BLaER1 treated with 17β-estradiol and CSF1 and Interleukin-3, amounts not matched to agents 10 nM and 100 nM (cell line): ENCODE measurements at regions not wholly inside any gene's neighbourhood (a gene's known extent, or its start where the extent isn't known, plus 50 kb on each side); places are given as distances from the start of the nearest gene placed in this dataset.

ENCODE experiments used
- H3K27ac ChIP-seq, 11 experiments: shearing (Covaris generic); formaldehyde crosslinking; 2 replicates each; pipeline ENCODE4 v1.8.1; 2022
- H3K27me3 ChIP-seq, 11 experiments: shearing (Covaris generic); formaldehyde crosslinking; 2 replicates each; pipeline ENCODE4 v1.8.1; 2022
- H3K36me3 ChIP-seq, 11 experiments: shearing (Covaris generic); formaldehyde crosslinking; 2 replicates each; pipeline ENCODE4 v1.8.1; 2022
- H3K4me1 ChIP-seq, 10 experiments: shearing (Covaris generic); formaldehyde crosslinking; 2 replicates each; pipeline ENCODE4 v1.8.1; 2022
- H3K4me2 ChIP-seq, 11 experiments: shearing (Covaris generic); formaldehyde crosslinking; 2 replicates each; pipeline ENCODE4 v1.8.1; 2022
- H3K4me3 ChIP-seq, 10 experiments: shearing (Covaris generic); formaldehyde crosslinking; 2 replicates each; pipeline ENCODE4 v1.8.1; 2022
- H3K9ac ChIP-seq, 11 experiments: shearing (Covaris generic); formaldehyde crosslinking; 2 replicates each; pipeline ENCODE4 v1.8.1; 2022
- H3K9me3 ChIP-seq, 11 experiments: shearing (Covaris generic); formaldehyde crosslinking; replicated peaks in 1 of 11; 2 replicates each; pipeline ENCODE4 v1.8.1; 2022
- H4K20me1 ChIP-seq, 11 experiments: shearing (Covaris generic); formaldehyde crosslinking; 2 replicates each; pipeline ENCODE4 v1.8.1; 2022
- Cebpa-rat ChIP-seq, 11 experiments: shearing (Covaris generic); IDR thresholded peaks; 2 replicates each; pipeline ENCODE4 v1.8.1; 2022

DNA sequence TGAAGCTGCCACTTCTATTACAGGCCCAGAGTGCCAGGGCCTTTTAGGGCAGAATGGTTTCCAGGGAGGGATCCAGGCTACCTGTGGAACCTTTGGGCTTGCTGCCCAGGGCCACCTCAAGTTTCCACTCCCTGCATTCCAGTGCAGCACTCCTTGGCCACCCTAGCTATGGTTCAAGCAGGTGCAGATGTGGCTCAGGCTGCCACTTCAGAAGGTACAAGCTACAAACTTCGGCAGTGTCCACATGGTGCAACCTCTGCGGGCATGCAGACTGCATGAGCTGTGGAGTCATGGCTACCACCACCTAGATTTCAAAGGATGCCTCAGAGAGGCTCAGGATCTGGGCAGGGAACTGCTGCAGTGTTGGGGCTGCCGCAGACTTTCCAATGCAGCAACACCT lies 248.1 kb upstream of the UBE2E3 start:
- Histone ChIP-seq H3K36me3 (no peaks in the 10 kb centered on the region), H3K9ac (no peak overlapping the region), H4K20me1 (no peaks in the 10 kb centered on the region), H3K4me3 (no peak overlapping the region), H3K27me3 (no peaks in the 10 kb centered on the region), H3K4me1 (no peaks in the 10 kb centered on the region), H3K9me3 (no peaks in the 10 kb centered on the region), H3K4me2 (no peak overlapping the region), H3K27ac (no peak overlapping the region)
- TF ChIP-seq Cebpa-rat (IDR thresholded peaks at IDR 0.05): no peak

DNA sequence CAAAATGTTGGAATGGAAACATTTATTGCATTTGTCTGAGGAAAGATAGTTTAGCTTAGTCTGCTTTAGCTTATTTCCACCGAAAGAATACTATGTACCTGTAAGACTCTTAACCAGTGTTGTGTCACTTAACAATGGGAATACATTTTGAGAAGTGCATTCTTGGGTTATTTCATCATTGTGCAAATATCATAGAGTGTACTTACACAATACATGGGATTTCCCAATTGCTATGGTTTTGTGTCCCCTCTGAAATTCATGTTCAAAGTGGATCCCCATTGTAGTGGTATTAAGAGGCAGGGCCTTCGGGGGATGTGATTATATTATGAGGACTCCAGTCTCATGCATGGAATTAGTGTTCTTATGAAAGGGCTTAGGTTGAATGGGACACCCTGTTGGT lies 249.4 kb upstream of the UBE2E3 start:
- no peak overlapping the region for H3K4me2 ChIP-seq
- no peaks in the 10 kb centered on the region for H3K9me3 ChIP-seq
- H3K9ac ChIP-seq: no peak overlapping the region
- H3K36me3 ChIP-seq: no peaks in the 10 kb centered on the region
- H3K27ac ChIP-seq: no peak overlapping the region
- no peak for TF ChIP-seq Cebpa-rat (IDR thresholded peaks at IDR 0.05)
- no peaks in the 10 kb centered on the region for H4K20me1 ChIP-seq
- H3K27me3 ChIP-seq: no peaks in the 10 kb centered on the region
- H3K4me3 ChIP-seq: no peak overlapping the region
- no peaks in the 10 kb centered on the region for H3K4me1 ChIP-seq

GRCh38 chr2:180728928-180729559 lies 251.4 kb upstream of the UBE2E3 start:
- TF ChIP-seq Cebpa-rat (IDR thresholded peaks at IDR 0.05): no peak
- no peaks in the 10 kb centered on the region for H3K9me3 ChIP-seq

DNA sequence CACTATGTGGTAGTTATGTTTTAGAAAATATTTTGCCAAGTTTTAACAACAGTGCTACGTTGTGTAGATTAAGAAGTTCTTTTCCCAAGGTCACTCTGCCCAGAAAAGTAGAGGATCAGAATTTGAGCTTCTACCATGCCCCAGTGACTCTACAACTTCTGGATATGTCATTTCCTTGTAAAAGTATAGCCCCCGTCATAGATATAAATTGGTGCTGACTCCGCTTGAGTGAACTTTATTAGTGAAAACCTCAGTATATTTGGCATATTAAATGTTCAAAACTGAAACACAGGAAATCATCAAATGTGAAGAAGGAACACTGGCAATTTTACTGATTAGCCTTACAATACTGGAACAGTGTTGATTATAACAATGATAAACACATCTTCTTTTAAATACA lies 256.7 kb upstream of the UBE2E3 start:
- H3K27ac ChIP-seq: no peak overlapping the region
- no peaks in the 10 kb centered on the region for H3K9me3 ChIP-seq
- no peaks in the 10 kb centered on the region for H3K4me1 ChIP-seq
- H4K20me1 ChIP-seq: no peaks in the 10 kb centered on the region
- no peak overlapping the region for H3K9ac ChIP-seq
- no peaks in the 10 kb centered on the region for H3K36me3 ChIP-seq
- H3K27me3 ChIP-seq: no peaks in the 10 kb centered on the region
- TF ChIP-seq Cebpa-rat (IDR thresholded peaks at IDR 0.05): no peak
- H3K4me3 ChIP-seq: no peak overlapping the region
- H3K4me2 ChIP-seq: no peak overlapping the region

More at GRCh38 chr2:180728928-180729559, 251.4 kb upstream of the UBE2E3 start:
- H3K9ac ChIP-seq: no peak overlapping the region
- no peak overlapping the region for H3K4me3 ChIP-seq
- no peak overlapping the region for H3K27ac ChIP-seq
- H3K27me3 ChIP-seq: no peaks in the 10 kb centered on the region
- H3K36me3 ChIP-seq: no peaks in the 10 kb centered on the region
- H3K4me1 ChIP-seq: no peaks in the 10 kb centered on the region
- H4K20me1 ChIP-seq: no peaks in the 10 kb centered on the region
- H3K4me2 ChIP-seq: no peak overlapping the region

GRCh38 chr2:180722551-180723239 lies 257.7 kb upstream of the UBE2E3 start:
- H4K20me1 ChIP-seq: no peaks in the 10 kb centered on the region
- no peaks in the 10 kb centered on the region for H3K4me1 ChIP-seq
- no peak overlapping the region for H3K9ac ChIP-seq
- no peak for TF ChIP-seq Cebpa-rat (IDR thresholded peaks at IDR 0.05)
- H3K36me3 ChIP-seq: no peaks in the 10 kb centered on the region
- no peak overlapping the region for H3K27ac ChIP-seq
- no peak overlapping the region for H3K4me3 ChIP-seq
- no peaks in the 10 kb centered on the region for H3K9me3 ChIP-seq
- H3K4me2 ChIP-seq: no peak overlapping the region
- no peaks in the 10 kb centered on the region for H3K27me3 ChIP-seq

GRCh38 chr2:180720829-180721228 lies 259.6 kb upstream of the UBE2E3 start:
- Histone ChIP-seq H4K20me1 (no peaks in the 10 kb centered on the region), H3K36me3 (no peaks in the 10 kb centered on the region), H3K9ac (no peak overlapping the region), H3K27ac (no peak overlapping the region), H3K27me3 (no peaks in the 10 kb centered on the region), H3K9me3 (peaks cover 0 to 7% (median 0%) of the 10 kb centered on the region in 11 experiments; a peak in 1 of 22 replicates), H3K4me3 (no peak overlapping the region), H3K4me2 (no peak overlapping the region), H3K4me1 (no peaks in the 10 kb centered on the region)
- no peak for TF ChIP-seq Cebpa-rat (IDR thresholded peaks at IDR 0.05)

DNA sequence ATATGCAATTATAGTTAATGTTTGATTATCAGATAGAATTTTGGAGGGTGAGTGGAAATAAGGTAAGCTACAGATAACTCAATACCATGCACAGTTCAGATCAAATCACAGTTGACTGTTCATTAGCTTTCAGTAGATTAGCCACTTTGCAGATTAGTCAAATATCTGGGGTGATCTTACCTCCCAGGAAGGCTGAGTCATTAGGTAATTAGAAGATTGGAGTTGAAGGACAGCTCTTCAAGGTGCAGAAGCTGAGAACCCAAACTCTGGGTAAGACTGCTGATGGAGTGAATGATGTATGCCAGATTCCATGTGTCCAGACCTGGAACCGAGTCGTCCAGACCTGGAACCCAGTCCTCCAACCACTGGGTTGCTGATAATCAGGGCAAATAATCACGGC lies 262.8 kb upstream of the UBE2E3 start:
- Histone ChIP-seq H3K4me1 (no peaks in the 10 kb centered on the region), H3K9ac (no peak overlapping the region), H3K9me3 (peaks cover 0 to 16% (median 8%) of the 10 kb centered on the region in 11 experiments; a peak in 12 of 22 replicates), H4K20me1 (no peaks in the 10 kb centered on the region), H3K36me3 (no peaks in the 10 kb centered on the region), H3K27ac (no peak overlapping the region), H3K4me2 (no peak overlapping the region), H3K4me3 (no peak overlapping the region), H3K27me3 (no peaks in the 10 kb centered on the region)
- no peak for TF ChIP-seq Cebpa-rat (IDR thresholded peaks at IDR 0.05)

DNA sequence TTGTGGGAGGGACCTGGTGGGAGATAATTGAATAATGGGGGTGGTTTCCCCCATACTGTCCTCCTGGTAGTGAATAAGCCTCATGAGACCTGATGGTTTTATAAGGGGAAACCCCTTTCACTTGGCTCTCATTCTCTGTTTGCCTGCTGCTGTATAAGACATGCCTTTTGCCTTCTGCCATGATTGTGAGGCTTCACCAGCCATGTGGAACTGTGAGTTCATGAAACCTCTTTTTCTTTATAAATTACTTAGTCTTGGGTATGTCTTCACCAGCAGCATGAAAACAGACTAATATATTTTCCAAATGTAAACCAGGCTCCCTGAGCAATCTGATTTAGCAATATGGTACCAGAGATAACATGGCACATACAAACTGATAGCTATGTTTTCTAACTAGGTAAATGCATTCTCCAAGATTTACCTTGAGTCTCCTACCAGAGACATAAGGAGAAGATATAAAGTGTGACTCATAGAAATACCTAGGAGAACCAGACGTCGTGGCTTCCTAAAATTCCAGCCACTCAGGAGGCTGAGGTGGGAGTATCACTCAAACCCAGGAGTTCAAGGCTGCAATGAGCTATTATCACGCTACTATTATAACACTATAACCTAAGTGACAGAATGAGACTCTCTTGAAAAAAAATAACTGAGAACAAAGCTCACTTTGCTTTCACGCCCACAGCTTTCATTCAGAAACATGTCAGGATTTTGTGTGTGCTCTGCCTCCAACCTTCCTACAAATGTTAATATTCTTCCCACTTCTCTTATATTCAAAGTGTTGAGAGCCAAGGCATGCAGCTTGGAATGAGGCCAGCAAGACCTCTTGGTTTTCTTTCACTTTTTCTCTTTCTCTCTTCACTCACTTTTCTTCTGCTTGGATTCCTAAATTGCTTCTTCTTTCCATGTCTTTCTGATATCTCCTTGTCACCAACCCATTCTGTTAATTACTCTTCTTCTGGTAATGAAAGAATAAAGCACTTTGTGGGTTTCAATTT lies 263.9 kb upstream of the UBE2E3 start:
- H3K4me1 ChIP-seq: no peaks in the 10 kb centered on the region
- TF ChIP-seq Cebpa-rat (IDR thresholded peaks at IDR 0.05): no peak
- H3K27ac ChIP-seq: no peak overlapping the region
- peaks cover 0 to 20% (median 13%) of the 10 kb centered on the region in 11 experiments; a peak in 13 of 22 replicates for H3K9me3 ChIP-seq
- no peaks in the 10 kb centered on the region for H3K27me3 ChIP-seq
- H3K36me3 ChIP-seq: no peaks in the 10 kb centered on the region
- no peak overlapping the region for H3K4me3 ChIP-seq
- no peak overlapping the region for H3K4me2 ChIP-seq
- H4K20me1 ChIP-seq: no peaks in the 10 kb centered on the region
- no peak overlapping the region for H3K9ac ChIP-seq

GRCh38 chr2:180715044-180715443 lies 265.4 kb upstream of the UBE2E3 start:
- H3K27me3 ChIP-seq: no peaks in the 10 kb centered on the region
- no peak for TF ChIP-seq Cebpa-rat (IDR thresholded peaks at IDR 0.05)
- no peak overlapping the region for H3K4me2 ChIP-seq
- H3K9ac ChIP-seq: no peak overlapping the region
- no peaks in the 10 kb centered on the region for H3K4me1 ChIP-seq
- H4K20me1 ChIP-seq: no peaks in the 10 kb centered on the region
- no peak overlapping the region for H3K27ac ChIP-seq
- H3K9me3 ChIP-seq: peaks cover 0 to 20% (median 13%) of the 10 kb centered on the region in 11 experiments; a peak in 13 of 22 replicates
- no peaks in the 10 kb centered on the region for H3K36me3 ChIP-seq
- H3K4me3 ChIP-seq: no peak overlapping the region
